ENCODE measurements at regions not wholly inside any gene's neighbourhood (a gene's known extent, or its start where the extent isn't known, plus 50 kb on each side); places are given as distances from the start of the nearest gene placed in this dataset.

DNA sequence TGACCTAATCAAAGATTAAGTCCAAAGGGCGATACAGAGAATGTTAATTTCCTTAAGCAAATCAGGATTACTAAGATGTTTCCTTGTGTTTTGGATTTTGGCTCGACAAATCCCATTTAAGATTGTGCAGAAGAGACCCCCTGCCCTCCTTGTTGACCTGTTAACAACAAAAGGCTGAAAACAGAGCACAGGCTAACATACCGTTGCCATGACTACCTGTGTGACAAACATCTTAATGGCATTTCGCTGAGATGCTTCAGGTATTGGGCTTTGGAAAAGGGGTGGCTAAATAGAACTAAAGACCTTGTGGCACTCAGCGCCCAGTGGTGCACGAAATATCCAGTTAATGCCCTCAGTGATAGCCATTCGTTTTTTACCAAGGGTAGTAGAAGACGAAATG is 1532.3 kb upstream of the TMEM132C start:
- no peaks in the 10 kb centered on the region for H3K9me3 ChIP-seq
- H3K27me3 ChIP-seq (replicated peaks; ENCODE audit: insufficient read depth), result no peaks in the 10 kb centered on the region
- TF ChIP-seq POLR2AphosphoS5 (IDR thresholded peaks at IDR 0.05) (no peak), POLR2A (IDR thresholded peaks at IDR 0.05) (no peak)
- TF ChIP-seq, protein P1, sequence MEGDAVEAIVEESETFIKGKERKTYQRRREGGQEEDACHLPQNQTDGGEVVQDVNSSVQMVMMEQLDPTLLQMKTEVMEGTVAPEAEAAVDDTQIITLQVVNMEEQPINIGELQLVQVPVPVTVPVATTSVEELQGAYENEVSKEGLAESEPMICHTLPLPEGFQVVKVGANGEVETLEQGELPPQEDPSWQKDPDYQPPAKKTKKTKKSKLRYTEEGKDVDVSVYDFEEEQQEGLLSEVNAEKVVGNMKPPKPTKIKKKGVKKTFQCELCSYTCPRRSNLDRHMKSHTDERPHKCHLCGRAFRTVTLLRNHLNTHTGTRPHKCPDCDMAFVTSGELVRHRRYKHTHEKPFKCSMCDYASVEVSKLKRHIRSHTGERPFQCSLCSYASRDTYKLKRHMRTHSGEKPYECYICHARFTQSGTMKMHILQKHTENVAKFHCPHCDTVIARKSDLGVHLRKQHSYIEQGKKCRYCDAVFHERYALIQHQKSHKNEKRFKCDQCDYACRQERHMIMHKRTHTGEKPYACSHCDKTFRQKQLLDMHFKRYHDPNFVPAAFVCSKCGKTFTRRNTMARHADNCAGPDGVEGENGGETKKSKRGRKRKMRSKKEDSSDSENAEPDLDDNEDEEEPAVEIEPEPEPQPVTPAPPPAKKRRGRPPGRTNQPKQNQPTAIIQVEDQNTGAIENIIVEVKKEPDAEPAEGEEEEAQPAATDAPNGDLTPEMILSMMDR (IDR thresholded peaks at IDR 0.05), result no peak
- 89% methylated on average over 8 of the region's 8 CpGs for WGBS
- no peaks in the 10 kb centered on the region for H3K4me1 ChIP-seq (replicated peaks)
- no peaks in the 10 kb centered on the region for H3K36me3 ChIP-seq
- no peak for DNase-seq (ENCODE audit: low spot score)
- no peak overlapping the region for H3K4me3 ChIP-seq
- H3K27ac ChIP-seq, result no peak overlapping the region
- intact Hi-C loops (cut with DNase I), result no loop called here

DNA sequence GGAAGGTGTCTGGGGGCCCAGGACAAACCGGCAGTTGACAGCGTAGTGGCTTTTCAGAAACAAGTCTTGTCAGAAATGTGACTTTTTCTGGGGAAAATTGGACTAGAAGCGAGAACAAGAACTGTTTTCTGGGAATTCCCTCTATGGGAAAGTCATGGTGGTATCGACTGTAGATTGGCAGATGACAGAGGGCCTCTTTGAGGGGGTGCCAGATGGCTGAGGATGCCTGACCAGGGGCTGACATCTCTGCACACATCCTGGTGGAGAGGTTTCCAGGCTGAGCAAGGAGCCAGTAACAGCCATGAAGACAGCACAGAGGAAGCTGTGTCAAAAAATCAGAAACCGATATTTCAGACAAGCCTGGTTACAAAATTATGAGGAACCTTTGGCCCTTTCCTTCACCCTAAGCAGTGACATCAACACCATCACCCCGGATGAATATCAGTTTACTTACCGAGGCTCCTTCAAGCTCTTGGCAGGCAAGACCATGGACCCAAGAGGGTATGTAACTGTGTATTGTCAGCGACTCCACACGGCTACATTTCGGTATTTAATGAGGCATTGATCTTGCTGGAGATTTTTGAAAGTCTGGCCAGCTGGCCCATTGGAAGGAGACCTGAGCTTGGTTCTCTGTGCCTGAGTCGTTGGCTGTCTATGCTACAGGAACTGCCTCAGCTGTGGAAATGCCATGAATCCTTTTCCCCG is 1525.3 kb upstream of the TMEM132C start:
- no peaks in the 10 kb centered on the region for H3K4me1 ChIP-seq (replicated peaks)
- intact Hi-C loops (cut with DNase I), result no loop called here
- DNase-seq (ENCODE audit: low spot score), result no peak
- H3K27me3 ChIP-seq (replicated peaks; ENCODE audit: insufficient read depth), result no peaks in the 10 kb centered on the region
- WGBS, result 81% methylated on average over 12 of the region's 12 CpGs
- H3K27ac ChIP-seq, result no peak overlapping the region
- no peaks in the 10 kb centered on the region for H3K9me3 ChIP-seq
- H3K36me3 ChIP-seq, result no peaks in the 10 kb centered on the region
- H3K4me3 ChIP-seq, result no peak overlapping the region
- TF ChIP-seq, protein P1 (IDR thresholded peaks at IDR 0.05), result no peak
- TF ChIP-seq POLR2AphosphoS5 (IDR thresholded peaks at IDR 0.05), result no peak
- TF ChIP-seq POLR2A (IDR thresholded peaks at IDR 0.05), result no peak

DNA sequence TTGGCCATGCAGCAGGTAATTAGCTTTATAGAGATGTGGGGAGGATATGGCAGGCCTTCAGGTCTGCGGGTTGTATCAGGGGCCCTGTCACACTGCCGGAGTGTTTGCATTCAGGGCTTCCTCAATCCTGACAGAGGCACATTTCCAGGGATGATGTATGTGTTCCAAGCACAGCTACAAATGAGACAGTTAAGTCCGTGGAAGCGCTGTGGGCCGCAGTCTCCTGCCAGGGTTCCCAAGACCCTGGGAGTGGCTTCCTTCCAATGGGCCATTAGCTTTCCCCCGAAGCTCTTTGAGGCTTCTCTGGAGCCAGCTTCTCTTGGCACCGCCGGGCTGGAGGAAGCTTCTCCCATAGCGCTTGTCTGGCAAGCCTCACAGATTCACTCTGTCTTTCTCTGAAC is 1524.7 kb upstream of the TMEM132C start:
- DNase-seq (ENCODE audit: low spot score), result no peak
- Histone ChIP-seq H3K36me3 (no peaks in the 10 kb centered on the region), H3K27me3 (replicated peaks; ENCODE audit: insufficient read depth) (no peaks in the 10 kb centered on the region), H3K9me3 (no peaks in the 10 kb centered on the region), H3K4me3 (no peak overlapping the region), H3K4me1 (replicated peaks) (no peaks in the 10 kb centered on the region), H3K27ac (no peak overlapping the region)
- TF ChIP-seq POLR2A (IDR thresholded peaks at IDR 0.05) (no peak), POLR2AphosphoS5 (IDR thresholded peaks at IDR 0.05) (no peak)
- TF ChIP-seq, protein P1 (IDR thresholded peaks at IDR 0.05), result no peak
- intact Hi-C loops (cut with DNase I), result no loop called here
- 77% methylated on average over 8 of the region's 9 CpGs for WGBS

DNA sequence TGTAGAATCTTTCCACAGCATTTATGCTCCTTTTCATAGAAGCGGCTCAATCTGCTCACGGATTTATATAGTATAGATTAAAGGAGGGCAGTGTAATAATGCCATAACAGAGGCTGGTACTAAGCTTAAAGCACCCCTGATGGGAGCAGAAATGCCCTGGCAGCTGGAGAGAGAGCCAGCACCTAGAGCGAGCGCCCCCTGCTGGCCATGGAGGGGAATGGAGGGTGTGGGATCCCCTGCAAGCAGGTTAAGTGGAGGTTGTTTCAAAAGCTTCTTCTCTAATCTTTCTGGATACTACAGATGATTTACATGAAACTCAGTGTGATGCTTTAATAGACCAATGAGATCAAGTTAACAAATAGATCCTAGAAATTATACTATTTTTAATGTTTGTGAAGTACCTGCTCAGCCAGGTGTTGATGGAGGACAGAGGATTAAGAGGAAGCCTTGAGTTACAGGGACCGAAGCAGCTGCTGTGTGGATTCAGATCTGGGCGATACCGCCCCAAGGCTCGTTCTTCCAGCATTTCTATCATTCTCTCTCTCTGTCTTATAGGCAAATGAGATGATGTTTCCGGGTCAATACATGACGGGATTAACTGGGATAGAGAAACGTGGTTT is 1519.3 kb upstream of the TMEM132C start:
- Histone ChIP-seq H3K36me3 (no peaks in the 10 kb centered on the region), H3K27me3 (replicated peaks; ENCODE audit: insufficient read depth) (no peaks in the 10 kb centered on the region), H3K4me3 (no peak overlapping the region), H3K9me3 (no peaks in the 10 kb centered on the region), H3K27ac (no peak overlapping the region), H3K4me1 (replicated peaks) (no peaks in the 10 kb centered on the region)
- TF ChIP-seq, protein P1 (IDR thresholded peaks at IDR 0.05), result peak; percentile 16 to 71 (median 32)
- TF ChIP-seq POLR2AphosphoS5 (IDR thresholded peaks at IDR 0.05) (no peak), POLR2A (IDR thresholded peaks at IDR 0.05) (no peak)
- no peak for DNase-seq (ENCODE audit: low spot score)
- 58% methylated on average over 11 of the region's 11 CpGs for WGBS
- intact Hi-C loops (cut with DNase I), result no loop called here

DNA sequence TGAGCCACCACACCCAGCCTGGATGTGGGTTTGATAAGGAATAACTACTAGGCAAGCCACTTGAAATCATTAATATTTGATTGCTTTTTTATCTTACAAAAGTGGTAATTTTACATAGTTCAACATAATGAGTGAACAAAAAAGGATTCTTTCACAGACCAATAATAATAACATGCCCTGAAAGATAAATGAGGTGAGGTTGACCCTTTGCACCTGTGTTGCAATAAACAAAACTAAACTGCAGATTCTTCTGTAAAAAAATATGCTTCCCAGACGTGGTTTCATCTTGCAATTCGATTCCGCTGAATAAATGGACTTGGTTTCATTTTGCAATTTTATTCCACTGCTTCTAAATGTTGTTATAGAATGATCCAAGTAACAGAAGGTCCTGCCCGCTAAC is 1514.9 kb upstream of the TMEM132C start:
- Histone ChIP-seq H3K27me3 (replicated peaks; ENCODE audit: insufficient read depth) (no peaks in the 10 kb centered on the region), H3K27ac (no peak overlapping the region), H3K36me3 (no peaks in the 10 kb centered on the region), H3K4me3 (no peak overlapping the region), H3K4me1 (replicated peaks) (no peaks in the 10 kb centered on the region), H3K9me3 (no peaks in the 10 kb centered on the region)
- 56% methylated on average over 4 of the region's 4 CpGs for WGBS
- TF ChIP-seq, protein P1 (IDR thresholded peaks at IDR 0.05), result no peak
- no peak for TF ChIP-seq POLR2A (IDR thresholded peaks at IDR 0.05)
- no peak for TF ChIP-seq POLR2AphosphoS5 (IDR thresholded peaks at IDR 0.05)
- intact Hi-C loops (cut with DNase I), result no loop called here
- no peak for DNase-seq (ENCODE audit: low spot score)

Data from prostate gland (tissue), 2 donors.